ENCODE measurements at regions not wholly inside any gene's neighbourhood (a gene's known extent, or its start where the extent isn't known, plus 50 kb on each side); places are given as distances from the start of the nearest gene placed in this dataset.

DNA sequence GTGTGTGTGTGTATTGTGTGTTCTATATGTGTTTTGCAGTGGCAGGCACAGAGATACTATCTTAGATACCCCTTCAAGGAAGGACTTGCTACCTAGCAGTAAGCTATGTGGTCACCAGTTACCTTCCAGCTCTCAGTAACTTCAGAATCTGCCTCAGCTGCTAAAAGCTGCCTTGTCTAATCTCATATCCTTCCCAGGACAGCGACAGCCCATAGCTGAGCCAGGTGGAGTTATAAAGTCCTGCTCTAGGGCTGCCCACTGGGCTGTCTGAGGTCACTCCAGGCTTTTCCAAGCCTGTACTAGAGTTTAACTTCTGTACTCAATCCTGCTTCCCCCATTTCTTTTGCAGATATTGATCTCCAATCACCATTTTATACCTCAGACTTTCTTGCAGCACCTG, 942.6 kb downstream of the GALC start:
- H3K27ac Mint-ChIP-seq = no peak overlapping the region
- Histone ChIP-seq H4K20me1 (replicated peaks; ENCODE audit: insufficient read depth) (no peaks in the 10 kb centered on the region), H3K4me3 (no peak overlapping the region)

More for the DNA sequence above, 942.6 kb downstream of the GALC start:
- no peaks in the 10 kb centered on the region for H3F3A ChIP-seq (replicated peaks; ENCODE audit: low read depth)
- no peak overlapping the region for H3K4me2 ChIP-seq
- Mint-ChIP-seq H3K4me1 (peaks cover 7% of the 10 kb centered on the region; the same call in 2 of the 3 replicates), H3K4me3 (no peak overlapping the region), H3K27me3 (ENCODE audit: insufficient read depth, low read depth, poor library complexity) (no peaks in the 10 kb centered on the region), H3K36me3 (ENCODE audit: low read depth) (no peaks in the 10 kb centered on the region), H3K9me3 (no peaks in the 10 kb centered on the region)
- H3K9me2 ChIP-seq (ENCODE audit: insufficient read depth) = no peaks in the 10 kb centered on the region
- ATAC-seq (no peak), DNase-seq (ENCODE audit: low spot score) (no peak)
- no peaks in the 10 kb centered on the region for H3K36me3 ChIP-seq (ENCODE audit: insufficient read depth)
- no peak for TF ChIP-seq ZNF114 (CRISPR knock-in tag; IDR thresholded peaks at IDR 0.05)
- TF ChIP-seq, protein P1, sequence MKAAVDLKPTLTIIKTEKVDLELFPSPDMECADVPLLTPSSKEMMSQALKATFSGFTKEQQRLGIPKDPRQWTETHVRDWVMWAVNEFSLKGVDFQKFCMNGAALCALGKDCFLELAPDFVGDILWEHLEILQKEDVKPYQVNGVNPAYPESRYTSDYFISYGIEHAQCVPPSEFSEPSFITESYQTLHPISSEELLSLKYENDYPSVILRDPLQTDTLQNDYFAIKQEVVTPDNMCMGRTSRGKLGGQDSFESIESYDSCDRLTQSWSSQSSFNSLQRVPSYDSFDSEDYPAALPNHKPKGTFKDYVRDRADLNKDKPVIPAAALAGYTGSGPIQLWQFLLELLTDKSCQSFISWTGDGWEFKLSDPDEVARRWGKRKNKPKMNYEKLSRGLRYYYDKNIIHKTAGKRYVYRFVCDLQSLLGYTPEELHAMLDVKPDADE (IDR thresholded peaks at IDR 0.05) = no peak
- TF ChIP-seq NANOG (IDR thresholded peaks at IDR 0.05; ENCODE audit: borderline replicate concordance) = no peak
- TF ChIP-seq, protein P2, sequence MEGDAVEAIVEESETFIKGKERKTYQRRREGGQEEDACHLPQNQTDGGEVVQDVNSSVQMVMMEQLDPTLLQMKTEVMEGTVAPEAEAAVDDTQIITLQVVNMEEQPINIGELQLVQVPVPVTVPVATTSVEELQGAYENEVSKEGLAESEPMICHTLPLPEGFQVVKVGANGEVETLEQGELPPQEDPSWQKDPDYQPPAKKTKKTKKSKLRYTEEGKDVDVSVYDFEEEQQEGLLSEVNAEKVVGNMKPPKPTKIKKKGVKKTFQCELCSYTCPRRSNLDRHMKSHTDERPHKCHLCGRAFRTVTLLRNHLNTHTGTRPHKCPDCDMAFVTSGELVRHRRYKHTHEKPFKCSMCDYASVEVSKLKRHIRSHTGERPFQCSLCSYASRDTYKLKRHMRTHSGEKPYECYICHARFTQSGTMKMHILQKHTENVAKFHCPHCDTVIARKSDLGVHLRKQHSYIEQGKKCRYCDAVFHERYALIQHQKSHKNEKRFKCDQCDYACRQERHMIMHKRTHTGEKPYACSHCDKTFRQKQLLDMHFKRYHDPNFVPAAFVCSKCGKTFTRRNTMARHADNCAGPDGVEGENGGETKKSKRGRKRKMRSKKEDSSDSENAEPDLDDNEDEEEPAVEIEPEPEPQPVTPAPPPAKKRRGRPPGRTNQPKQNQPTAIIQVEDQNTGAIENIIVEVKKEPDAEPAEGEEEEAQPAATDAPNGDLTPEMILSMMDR (conservative IDR thresholded peaks at IDR 0.05; ENCODE audit: low read depth in 2 of 2) = no peak
- TF ChIP-seq POLR2AphosphoS5 (IDR thresholded peaks at IDR 0.05; ENCODE audit: low read depth) = no peak
- TF ChIP-seq CREB1 (CRISPR knock-in tag; IDR thresholded peaks at IDR 0.05; ENCODE audit: low read depth) = no peak
- no peak for TF ChIP-seq JUNB (IDR thresholded peaks at IDR 0.05; ENCODE audit: unreplicated experiment)
- TF ChIP-seq EZH2 (IDR thresholded peaks at IDR 0.05; ENCODE audit: low read depth, unreplicated experiment) = no peak
- no peak for TF ChIP-seq EZH2phosphoT487 (IDR thresholded peaks at IDR 0.05; ENCODE audit: unreplicated experiment)
- TF ChIP-seq ZNF331 (CRISPR knock-in tag; IDR thresholded peaks at IDR 0.05; ENCODE audit: low read depth) = no peak
- TF ChIP-seq, protein P3, sequence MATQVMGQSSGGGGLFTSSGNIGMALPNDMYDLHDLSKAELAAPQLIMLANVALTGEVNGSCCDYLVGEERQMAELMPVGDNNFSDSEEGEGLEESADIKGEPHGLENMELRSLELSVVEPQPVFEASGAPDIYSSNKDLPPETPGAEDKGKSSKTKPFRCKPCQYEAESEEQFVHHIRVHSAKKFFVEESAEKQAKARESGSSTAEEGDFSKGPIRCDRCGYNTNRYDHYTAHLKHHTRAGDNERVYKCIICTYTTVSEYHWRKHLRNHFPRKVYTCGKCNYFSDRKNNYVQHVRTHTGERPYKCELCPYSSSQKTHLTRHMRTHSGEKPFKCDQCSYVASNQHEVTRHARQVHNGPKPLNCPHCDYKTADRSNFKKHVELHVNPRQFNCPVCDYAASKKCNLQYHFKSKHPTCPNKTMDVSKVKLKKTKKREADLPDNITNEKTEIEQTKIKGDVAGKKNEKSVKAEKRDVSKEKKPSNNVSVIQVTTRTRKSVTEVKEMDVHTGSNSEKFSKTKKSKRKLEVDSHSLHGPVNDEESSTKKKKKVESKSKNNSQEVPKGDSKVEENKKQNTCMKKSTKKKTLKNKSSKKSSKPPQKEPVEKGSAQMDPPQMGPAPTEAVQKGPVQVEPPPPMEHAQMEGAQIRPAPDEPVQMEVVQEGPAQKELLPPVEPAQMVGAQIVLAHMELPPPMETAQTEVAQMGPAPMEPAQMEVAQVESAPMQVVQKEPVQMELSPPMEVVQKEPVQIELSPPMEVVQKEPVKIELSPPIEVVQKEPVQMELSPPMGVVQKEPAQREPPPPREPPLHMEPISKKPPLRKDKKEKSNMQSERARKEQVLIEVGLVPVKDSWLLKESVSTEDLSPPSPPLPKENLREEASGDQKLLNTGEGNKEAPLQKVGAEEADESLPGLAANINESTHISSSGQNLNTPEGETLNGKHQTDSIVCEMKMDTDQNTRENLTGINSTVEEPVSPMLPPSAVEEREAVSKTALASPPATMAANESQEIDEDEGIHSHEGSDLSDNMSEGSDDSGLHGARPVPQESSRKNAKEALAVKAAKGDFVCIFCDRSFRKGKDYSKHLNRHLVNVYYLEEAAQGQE (IDR thresholded peaks at IDR 0.05; ENCODE audit: unreplicated experiment) = no peak
- TF ChIP-seq, protein P4, sequence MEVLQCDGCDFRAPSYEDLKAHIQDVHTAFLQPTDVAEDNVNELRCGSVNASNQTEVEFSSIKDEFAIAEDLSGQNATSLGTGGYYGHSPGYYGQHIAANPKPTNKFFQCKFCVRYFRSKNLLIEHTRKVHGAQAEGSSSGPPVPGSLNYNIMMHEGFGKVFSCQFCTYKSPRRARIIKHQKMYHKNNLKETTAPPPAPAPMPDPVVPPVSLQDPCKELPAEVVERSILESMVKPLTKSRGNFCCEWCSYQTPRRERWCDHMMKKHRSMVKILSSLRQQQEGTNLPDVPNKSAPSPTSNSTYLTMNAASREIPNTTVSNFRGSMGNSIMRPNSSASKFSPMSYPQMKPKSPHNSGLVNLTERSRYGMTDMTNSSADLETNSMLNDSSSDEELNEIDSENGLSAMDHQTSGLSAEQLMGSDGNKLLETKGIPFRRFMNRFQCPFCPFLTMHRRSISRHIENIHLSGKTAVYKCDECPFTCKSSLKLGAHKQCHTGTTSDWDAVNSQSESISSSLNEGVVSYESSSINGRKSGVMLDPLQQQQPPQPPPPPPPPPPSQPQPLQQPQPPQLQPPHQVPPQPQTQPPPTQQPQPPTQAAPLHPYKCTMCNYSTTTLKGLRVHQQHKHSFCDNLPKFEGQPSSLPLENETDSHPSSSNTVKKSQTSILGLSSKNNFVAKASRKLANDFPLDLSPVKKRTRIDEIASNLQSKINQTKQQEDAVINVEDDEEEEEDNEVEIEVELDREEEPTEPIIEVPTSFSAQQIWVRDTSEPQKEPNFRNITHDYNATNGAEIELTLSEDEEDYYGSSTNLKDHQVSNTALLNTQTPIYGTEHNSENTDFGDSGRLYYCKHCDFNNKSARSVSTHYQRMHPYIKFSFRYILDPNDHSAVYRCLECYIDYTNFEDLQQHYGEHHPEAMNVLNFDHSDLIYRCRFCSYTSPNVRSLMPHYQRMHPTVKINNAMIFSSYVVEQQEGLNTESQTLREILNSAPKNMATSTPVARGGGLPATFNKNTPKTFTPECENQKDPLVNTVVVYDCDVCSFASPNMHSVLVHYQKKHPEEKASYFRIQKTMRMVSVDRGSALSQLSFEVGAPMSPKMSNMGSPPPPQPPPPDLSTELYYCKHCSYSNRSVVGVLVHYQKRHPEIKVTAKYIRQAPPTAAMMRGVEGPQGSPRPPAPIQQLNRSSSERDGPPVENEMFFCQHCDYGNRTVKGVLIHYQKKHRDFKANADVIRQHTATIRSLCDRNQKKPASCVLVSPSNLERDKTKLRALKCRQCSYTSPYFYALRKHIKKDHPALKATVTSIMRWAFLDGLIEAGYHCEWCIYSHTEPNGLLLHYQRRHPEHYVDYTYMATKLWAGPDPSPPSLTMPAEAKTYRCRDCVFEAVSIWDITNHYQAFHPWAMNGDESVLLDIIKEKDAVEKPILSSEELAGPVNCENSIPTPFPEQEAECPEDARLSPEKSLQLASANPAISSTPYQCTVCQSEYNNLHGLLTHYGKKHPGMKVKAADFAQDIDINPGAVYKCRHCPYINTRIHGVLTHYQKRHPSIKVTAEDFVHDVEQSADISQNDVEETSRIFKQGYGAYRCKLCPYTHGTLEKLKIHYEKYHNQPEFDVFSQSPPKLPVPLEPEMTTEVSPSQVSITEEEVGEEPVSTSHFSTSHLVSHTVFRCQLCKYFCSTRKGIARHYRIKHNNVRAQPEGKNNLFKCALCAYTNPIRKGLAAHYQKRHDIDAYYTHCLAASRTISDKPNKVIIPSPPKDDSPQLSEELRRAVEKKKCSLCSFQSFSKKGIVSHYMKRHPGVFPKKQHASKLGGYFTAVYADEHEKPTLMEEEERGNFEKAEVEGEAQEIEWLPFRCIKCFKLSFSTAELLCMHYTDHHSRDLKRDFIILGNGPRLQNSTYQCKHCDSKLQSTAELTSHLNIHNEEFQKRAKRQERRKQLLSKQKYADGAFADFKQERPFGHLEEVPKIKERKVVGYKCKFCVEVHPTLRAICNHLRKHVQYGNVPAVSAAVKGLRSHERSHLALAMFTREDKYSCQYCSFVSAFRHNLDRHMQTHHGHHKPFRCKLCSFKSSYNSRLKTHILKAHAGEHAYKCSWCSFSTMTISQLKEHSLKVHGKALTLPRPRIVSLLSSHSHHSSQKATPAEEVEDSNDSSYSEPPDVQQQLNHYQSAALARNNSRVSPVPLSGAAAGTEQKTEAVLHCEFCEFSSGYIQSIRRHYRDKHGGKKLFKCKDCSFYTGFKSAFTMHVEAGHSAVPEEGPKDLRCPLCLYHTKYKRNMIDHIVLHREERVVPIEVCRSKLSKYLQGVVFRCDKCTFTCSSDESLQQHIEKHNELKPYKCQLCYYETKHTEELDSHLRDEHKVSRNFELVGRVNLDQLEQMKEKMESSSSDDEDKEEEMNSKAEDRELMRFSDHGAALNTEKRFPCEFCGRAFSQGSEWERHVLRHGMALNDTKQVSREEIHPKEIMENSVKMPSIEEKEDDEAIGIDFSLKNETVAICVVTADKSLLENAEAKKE (CRISPR knock-in tag; IDR thresholded peaks at IDR 0.05) = no peak
- no peak for TF ChIP-seq STAT1 (IDR thresholded peaks at IDR 0.05; ENCODE audit: unreplicated experiment)
- H3K4me1 ChIP-seq (ENCODE audit: insufficient read depth) = peaks cover 6% of the 10 kb centered on the region; the same call in 1 of the 2 replicates
- H3K27ac ChIP-seq (ENCODE audit: low read depth) = no peak overlapping the region
- no peaks in the 10 kb centered on the region for H3K27me3 ChIP-seq (ENCODE audit: insufficient read depth)
- no peaks in the 10 kb centered on the region for H3K79me2 ChIP-seq (replicated peaks; ENCODE audit: insufficient read depth)
- no peak overlapping the region for H2AFZ ChIP-seq

Data from GM23338 (cell line).